HG03354 (cell line): ENCODE measurements at regions not wholly inside any gene's neighbourhood (a gene's known extent, or its start where the extent isn't known, plus 50 kb on each side); places are given as distances from the start of the nearest gene placed in this dataset.

Experiments
- ATAC-seq: cut with Tn5 transposase; IDR thresholded peaks from one replicate; pipeline ENCODE4 v1.9.1; 2021; ENCODE audit warnings: mild to moderate bottlenecking; ENCODE audit not compliant: unreplicated experiment, poor library complexity, severe bottlenecking

GRCh38 chr1:81654147-81654546, 146.6 kb upstream of the ADGRL2 start:
- ATAC-seq: no peak

DNA sequence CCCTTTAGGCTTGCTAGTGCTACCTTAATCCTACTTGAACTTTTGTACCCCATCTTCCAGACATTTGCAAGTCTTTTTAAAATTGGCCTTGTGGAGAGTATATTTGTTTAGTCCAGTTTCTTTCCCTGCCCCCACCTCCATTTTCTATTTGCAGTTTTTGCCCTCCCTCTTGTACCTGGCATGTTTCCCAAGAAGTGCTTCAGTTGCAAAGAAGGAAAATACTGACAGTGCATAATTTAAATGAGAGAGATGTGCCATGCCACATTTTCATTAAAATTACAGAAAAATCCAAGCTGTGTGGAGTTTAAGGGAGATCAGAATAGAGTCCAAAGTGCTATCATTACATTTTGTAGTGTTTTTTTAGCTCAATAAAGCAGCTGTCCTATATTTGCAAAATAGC, 150.0 kb upstream of the ADGRL2 start:
- no peak for ATAC-seq

DNA sequence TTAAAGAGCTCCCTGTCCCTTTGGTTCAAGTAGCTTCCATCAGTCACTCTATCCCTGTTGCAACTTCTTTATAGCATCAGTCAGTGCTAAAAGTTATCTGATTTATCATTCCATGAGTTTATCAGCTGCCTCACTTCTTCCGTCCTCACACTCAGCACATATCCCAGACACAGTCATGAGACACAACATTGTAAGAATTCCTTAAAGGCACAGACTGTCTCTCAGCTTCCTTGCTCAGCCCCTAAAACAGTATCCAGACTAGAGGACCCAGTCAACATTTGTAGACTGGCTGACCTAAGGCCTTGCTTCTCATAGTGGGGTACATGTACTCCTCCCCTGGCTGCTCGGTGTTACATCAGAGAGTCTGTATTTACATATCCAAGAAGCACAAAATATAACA, 164.9 kb upstream of the ADGRL2 start:
- ATAC-seq: no peak

DNA sequence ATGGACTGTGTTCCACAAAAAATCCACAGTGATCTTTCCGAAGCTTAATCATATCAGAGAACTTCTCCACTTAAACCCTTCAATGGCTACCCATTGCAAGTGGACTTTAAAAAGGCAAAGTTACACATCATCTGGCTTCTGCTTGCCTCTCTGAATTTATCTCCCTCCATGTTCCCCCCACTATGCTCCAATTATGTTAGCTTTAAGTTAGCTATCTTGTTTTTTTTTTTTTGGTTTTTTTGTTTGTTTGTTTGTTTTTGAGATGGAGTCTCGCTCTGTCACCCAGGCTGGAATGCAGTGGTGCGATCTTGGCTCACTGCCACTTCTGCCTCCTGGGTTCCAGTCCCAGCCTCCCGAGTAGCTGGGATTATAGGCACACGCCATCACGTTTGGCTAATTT, 166.4 kb upstream of the ADGRL2 start:
- ATAC-seq: no peak

DNA sequence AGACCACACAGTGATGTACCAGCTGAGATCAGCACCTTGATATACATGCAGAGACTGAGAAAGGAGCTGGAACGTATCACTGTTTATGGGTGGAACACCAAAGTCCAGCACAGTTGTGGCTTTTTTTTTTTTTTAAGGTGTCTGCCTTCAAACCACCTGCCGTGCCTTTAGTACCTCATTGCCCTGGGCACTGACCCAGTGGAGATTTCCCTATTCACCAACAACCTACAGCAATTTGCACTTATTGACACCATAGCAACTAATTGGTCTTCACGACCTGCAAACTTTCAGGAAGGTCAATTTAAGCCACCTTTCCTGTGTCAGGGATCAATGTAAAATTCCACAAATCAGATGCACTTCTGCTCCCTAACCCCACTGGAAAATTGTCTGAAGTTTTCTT, 181.6 kb upstream of the ADGRL2 start:
- ATAC-seq: no peak

- no peak for ATAC-seq
Measured at GRCh38 chr1:81618376-81618775, 182.4 kb upstream of the ADGRL2 start.

- no peak for ATAC-seq
Measured at GRCh38 chr1:81617308-81617967, 183.3 kb upstream of the ADGRL2 start.

GRCh38 chr1:81613803-81614202, 186.9 kb upstream of the ADGRL2 start:
- no peak for ATAC-seq

DNA sequence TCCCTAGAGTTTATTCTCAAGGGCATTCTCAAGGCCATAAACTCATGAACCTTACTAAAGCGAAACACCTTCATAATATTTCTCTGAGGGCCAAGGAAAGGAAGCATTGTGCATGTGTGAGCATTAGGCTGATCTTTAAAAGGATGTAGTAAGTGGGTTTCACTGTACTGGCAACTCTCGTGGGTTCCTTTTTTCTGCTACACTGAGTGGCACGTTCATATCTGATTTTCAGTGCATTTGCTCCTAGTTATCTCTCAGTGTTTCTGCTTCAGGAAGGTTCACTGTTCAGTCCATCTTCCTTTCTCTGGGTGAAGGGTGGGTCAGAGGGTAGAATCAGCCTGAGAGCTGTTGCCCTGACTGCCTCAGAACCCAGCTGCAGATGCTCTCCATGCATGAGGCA, 192.8 kb upstream of the ADGRL2 start:
- ATAC-seq: no peak

DNA sequence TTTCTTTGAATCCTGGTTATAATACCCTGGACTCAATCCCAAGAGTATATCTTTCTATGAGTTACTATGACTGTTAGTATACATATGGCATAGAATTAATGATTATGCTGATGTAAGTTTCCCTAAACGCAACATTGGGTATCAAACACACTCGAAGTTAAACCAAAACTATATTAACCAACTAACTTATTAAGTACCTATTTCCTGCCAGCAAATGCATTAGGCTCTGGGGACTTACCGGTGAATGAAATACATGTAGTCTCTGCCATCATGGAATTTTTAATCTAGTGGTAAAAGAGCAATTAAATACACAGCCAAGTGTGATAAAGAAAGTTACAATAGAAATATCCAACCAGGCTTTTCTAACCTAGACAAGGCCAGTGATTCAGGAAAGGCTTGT, 193.6 kb upstream of the ADGRL2 start:
- ATAC-seq: no peak

DNA sequence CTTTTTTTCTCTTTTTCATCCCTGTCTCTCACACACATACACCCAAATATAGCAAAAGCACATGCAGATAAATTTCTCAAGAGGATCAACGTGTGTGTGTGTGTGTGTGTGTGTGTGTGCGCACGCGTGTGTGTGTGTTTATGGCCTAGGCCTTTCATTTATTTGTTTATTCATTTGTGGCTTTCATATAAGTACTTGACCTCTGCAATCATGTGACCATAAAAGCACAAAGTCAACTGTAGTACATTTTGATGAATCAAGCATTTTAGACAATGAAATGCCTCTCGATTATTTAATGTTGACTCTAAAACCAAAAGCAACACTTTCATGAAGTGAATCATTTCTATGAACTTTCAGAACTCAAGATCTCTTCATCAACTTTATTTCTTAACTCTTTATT, 194.1 kb upstream of the ADGRL2 start:
- ATAC-seq: no peak

GRCh38 chr1:81605023-81605422, 195.7 kb upstream of the ADGRL2 start:
- ATAC-seq: no peak

DNA sequence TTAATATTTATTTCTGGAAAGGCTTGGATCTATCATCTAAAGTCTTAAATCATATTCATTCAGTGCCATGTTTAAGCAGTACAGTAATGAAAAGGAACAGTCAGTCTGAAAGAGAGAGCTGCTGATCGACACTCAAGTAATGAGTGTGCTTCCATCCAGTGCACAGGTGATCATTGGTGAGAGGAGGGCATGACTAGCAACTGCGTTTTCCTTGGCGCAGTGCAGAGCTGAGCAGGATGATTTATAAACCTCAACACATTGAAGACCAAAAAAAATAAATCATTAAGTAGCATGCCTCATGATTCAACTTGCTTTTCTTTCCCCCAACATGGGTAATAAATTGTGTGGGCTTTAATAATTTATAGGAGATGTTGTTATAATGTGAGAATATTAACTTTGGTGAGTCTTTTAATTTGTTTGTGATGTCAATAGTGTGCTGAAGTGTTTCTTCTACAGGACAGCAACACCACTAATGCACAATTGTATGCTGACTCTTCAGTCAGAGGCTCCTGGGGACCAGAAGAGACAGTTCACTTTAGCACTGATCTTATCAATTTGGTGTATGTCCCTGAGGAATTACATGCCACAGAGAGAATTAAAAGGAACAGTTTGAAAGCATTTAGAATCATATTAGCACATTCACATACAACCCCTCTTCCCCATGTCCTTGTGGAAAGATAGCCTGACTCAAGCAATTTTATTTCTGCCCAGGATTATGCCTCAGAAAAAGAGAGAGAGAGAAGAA, 199.7 kb upstream of the ADGRL2 start:
- ATAC-seq: no peak

DNA sequence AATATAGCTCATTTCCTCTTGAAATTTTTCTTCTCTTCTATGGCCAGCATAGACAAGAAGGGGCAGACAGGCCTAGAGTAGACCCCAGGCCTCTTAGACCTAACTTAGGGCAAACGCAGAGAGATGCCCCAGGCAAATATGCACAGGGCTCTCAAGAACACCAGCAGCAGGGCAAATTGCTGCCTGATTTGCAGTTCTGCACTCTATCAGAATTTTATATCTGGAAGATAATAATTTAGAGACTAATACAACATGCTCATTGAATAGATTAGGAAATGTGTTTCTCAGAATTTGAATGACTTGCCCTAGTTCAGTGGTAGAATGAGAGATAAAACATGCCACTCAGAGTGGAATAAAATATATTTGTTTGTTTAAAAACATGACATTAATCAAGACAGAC, 200.4 kb upstream of the ADGRL2 start:
- ATAC-seq: no peak

DNA sequence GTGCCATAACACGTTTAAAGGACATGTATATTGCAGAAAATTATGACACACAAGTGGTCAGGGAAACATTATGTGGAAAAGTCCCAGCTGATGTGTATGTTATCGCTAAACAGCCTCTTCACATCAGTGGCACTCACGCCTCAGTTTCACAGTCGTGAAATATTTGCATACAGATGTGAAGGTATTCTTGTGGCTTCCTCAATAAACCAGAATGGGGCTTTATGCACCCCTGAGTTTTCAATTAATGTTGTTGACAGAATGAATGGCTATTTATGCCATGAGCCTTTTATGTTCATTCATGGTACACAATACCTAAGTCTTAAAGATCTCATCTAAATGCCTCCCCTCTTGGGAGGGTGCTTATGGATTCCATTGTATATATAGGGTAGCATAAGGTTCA, 202.1 kb upstream of the ADGRL2 start:
- ATAC-seq: no peak

DNA sequence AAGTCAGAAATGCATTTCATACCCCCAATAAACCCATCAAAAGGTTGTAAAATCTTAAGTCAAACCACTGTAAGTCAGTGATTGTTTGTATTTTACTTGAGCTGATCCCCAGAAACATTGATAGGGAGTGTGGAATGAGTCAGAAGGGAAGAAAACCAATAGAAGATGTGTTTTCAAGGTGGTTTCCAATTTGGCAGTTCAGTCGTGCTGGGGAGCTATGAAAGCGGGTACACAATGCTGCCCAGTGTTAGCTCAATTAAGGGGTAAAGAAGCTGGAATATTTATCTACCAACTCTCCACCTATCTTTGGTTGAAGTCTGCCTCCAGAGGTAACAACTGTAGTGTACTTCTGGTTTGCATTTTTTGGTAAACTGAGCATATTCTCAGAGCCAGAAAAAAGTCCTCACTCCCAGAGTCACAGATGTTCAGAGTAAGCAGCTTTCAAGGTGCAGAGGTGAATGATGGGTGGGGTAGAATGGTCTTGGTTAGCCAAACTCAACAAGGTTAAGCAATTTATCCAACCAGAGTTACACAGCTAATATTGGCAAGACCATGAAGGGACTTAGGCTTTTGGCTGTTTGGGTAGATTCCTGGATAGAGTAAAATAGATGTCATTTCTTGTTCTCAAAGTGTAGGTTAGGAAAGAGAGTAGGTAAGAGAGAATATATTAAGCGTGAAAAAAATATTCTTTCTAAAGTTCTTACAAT, 202.9 kb upstream of the ADGRL2 start:
- no peak for ATAC-seq

DNA sequence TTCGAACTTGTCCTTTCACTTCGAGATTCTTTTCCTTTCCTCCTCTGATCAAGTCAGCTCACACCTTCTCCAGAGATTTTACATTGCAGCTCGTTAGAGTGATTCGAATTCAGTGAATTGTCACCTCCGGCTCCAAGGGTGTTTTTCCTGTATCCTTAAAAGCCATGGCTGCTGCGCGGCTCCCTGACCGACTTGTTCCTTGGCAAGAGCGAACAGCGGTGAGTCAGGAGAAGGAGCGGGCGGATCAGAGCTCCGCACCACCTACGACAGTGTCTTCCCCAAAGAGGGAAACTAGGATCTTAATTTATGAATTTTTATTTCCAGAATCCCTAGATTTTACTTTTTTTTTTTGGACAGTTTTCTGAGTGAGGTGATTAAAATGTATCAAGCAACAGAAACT, 204.4 kb upstream of the ADGRL2 start:
- ATAC-seq: no peak

DNA sequence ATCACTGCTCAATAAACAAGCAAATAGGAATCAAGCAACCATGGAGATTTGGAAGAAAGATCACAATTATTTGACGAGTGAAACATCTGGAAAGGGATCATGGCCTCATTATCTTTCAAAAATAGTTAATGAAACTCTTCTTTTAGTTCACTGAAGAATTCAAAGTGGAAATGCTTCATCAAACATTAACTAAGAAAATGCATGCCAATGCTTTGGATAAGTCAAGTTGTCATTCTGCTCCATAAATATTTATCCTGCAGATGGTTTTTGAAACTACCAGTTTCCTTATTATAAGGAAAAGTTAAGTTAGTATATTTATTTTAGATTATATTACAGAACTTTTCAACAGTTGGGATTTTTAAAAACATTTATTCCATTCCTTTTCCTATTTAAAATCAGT, 206.5 kb upstream of the ADGRL2 start:
- no peak for ATAC-seq

DNA sequence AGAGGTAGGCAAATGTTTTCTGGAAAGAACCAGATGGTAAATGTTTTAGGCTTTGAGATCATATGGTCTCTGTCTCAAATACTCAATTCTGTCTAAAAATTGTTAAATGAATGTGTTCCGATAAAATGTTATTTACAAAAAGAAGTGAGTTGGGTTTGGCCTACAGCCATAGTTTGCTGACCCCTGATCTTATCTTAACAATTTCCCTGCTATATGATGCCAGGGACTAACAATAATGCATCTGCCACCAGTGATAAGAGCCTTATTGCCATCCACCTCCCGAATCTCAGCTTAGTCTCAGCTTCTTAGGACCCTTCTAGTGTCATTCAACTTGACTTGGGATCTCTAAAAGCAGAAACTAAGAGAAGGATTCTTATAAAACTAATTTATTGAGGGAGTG, 208.5 kb upstream of the ADGRL2 start:
- no peak for ATAC-seq

GRCh38 chr1:81590171-81590570, 210.6 kb upstream of the ADGRL2 start:
- no peak for ATAC-seq

- ATAC-seq: no peak
Measured at GRCh38 chr1:81588149-81588548, 212.6 kb upstream of the ADGRL2 start.
